ENCODE measurements at regions not wholly inside any gene's neighbourhood (a gene's known extent, or its start where the extent isn't known, plus 50 kb on each side); places are given as distances from the start of the nearest gene placed in this dataset.

GRCh38 chr3:150267288-150267687 lies 140.8 kb upstream of the TSC22D2 start:
- DNase-seq (no peak), ATAC-seq (no peak)

GRCh38 chr3:150265305-150265704 lies 142.8 kb upstream of the TSC22D2 start:
- ATAC-seq, result no peak
- no peak for DNase-seq

GRCh38 chr3:150264561-150265279 lies 143.4 kb upstream of the TSC22D2 start:
- DNase-seq (no peak), ATAC-seq (no peak)

- DNase-seq, result no peak
- no peak for ATAC-seq
These were observed 146.1 kb upstream of the TSC22D2 start for GRCh38 chr3:150261958-150262357.

GRCh38 chr3:150261418-150261817 lies 146.7 kb upstream of the TSC22D2 start:
- ATAC-seq (no peak), DNase-seq (no peak)

GRCh38 chr3:150260398-150260710 lies 147.7 kb upstream of the TSC22D2 start:
- DNase-seq, result no peak
- ATAC-seq, result no peak

GRCh38 chr3:150259526-150260397 lies 148.3 kb upstream of the TSC22D2 start:
- DNase-seq (no peak), ATAC-seq (no peak)

GRCh38 chr3:150256782-150257181 lies 151.3 kb upstream of the TSC22D2 start:
- DNase-seq (no peak), ATAC-seq (no peak)

- ATAC-seq, result no peak
- no peak for DNase-seq
These were observed 151.8 kb upstream of the TSC22D2 start for GRCh38 chr3:150256318-150256717.

GRCh38 chr3:150255826-150256225 lies 152.3 kb upstream of the TSC22D2 start:
- no peak for DNase-seq
- ATAC-seq, result no peak

- DNase-seq (no peak), ATAC-seq (no peak)
These were observed 152.7 kb upstream of the TSC22D2 start for GRCh38 chr3:150255413-150255812.

GRCh38 chr3:150254309-150254708 lies 153.8 kb upstream of the TSC22D2 start:
- DNase-seq, result no peak
- ATAC-seq, result no peak

- no peak for ATAC-seq
- DNase-seq, result no peak
These were observed 154.5 kb upstream of the TSC22D2 start for GRCh38 chr3:150253622-150254021.

GRCh38 chr3:150252462-150252861 lies 155.6 kb upstream of the TSC22D2 start:
- no peak for ATAC-seq
- no peak for DNase-seq

GRCh38 chr3:150251187-150252062 lies 156.7 kb upstream of the TSC22D2 start:
- no peak for ATAC-seq
- DNase-seq, result no peak

GRCh38 chr3:150249779-150250470 lies 158.2 kb upstream of the TSC22D2 start:
- no peak for ATAC-seq
- DNase-seq, result no peak

GRCh38 chr3:150248888-150249681 lies 159.0 kb upstream of the TSC22D2 start:
- DNase-seq (no peak), ATAC-seq (no peak)

- DNase-seq (no peak), ATAC-seq (no peak)
These were observed 159.8 kb upstream of the TSC22D2 start for GRCh38 chr3:150248116-150248887.

GRCh38 chr3:150247441-150247840 lies 160.7 kb upstream of the TSC22D2 start:
- no peak for ATAC-seq

GRCh38 chr3:150243466-150243865 lies 164.6 kb upstream of the TSC22D2 start:
- ATAC-seq (no peak), DNase-seq (no peak)

More at GRCh38 chr3:150247441-150247840, 160.7 kb upstream of the TSC22D2 start:
- DNase-seq, result no peak
